ENCODE measurements at regions not wholly inside any gene's neighbourhood (a gene's known extent, or its start where the extent isn't known, plus 50 kb on each side); places are given as distances from the start of the nearest gene placed in this dataset.

DNA sequence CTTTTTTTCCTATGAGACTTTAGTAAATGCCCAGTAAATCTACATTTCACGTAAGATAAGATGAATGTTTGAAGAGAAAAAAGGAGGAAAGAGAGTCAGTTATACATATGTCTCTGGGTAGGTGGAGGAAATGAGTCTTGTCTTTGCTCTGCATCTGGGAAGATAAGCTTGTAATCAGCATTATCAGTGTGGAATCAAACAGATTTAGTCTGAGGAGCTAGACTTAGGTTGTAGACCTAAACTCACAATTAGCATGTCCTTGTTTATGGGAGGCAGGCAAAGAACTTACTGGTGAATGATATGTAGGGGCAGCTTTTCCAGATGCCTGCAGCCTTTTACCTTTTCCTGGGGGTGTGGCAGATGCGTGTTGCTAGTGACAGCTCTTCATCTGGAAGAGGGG, 962.3 kb downstream of the TBC1D22A start:
- Histone ChIP-seq H3K9me3 (ENCODE audit: low read length) (no peaks in the 10 kb centered on the region), H4K20me1 (ENCODE audit: insufficient read depth, low read depth, low read length) (no peaks in the 10 kb centered on the region), H3K9me2 (replicated peaks; ENCODE audit: insufficient read depth, low read length) (no peaks in the 10 kb centered on the region), H3K4me1 (ENCODE audit: low read length) (no peaks in the 10 kb centered on the region), H3K79me2 (ENCODE audit: low read length) (no peaks in the 10 kb centered on the region), H3K4me2 (ENCODE audit: low read depth, low read length, poor library complexity, severe bottlenecking) (no peak overlapping the region), H3K27ac (ENCODE audit: low read length) (no peak overlapping the region), H3K4me3 (ENCODE audit: low read length) (no peak overlapping the region), H3K9ac (ENCODE audit: low read length) (no peak overlapping the region), H3K27me3 (ENCODE audit: low read length) (no peaks in the 10 kb centered on the region), H2AFZ (ENCODE audit: low read length) (no peak overlapping the region), H3K36me3 (ENCODE audit: insufficient read depth, low read length) (no peaks in the 10 kb centered on the region)
- no peak for DNase-seq

DNA sequence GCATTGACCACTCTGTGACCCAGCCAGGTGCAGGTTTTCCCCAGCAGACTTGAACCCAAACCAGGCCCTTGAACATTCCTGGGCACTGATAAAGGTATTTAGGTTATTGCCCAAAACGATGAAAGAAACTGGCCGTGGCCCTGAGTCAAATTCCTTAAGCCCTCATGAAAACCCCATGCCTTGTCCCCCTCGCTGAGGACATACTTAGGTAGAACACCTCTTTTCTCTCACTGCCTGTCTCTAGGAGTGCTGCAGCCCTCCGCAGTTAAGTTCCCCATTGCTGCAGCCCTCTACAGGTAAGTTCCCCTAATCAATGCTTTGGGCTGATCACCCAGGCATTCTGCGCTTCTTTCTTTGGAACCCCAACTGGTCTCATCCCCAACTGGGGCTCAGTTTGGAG, 961.6 kb downstream of the TBC1D22A start:
- Histone ChIP-seq H2AFZ (ENCODE audit: low read length) (no peak overlapping the region), H3K4me1 (ENCODE audit: low read length) (no peaks in the 10 kb centered on the region), H3K9me2 (replicated peaks; ENCODE audit: insufficient read depth, low read length) (no peaks in the 10 kb centered on the region), H3K27me3 (ENCODE audit: low read length) (no peaks in the 10 kb centered on the region), H3K9me3 (ENCODE audit: low read length) (no peaks in the 10 kb centered on the region), H3K4me3 (ENCODE audit: low read length) (no peak overlapping the region), H3K9ac (ENCODE audit: low read length) (no peak overlapping the region), H3K27ac (ENCODE audit: low read length) (no peak overlapping the region), H4K20me1 (ENCODE audit: insufficient read depth, low read depth, low read length) (no peaks in the 10 kb centered on the region), H3K4me2 (ENCODE audit: low read depth, low read length, poor library complexity, severe bottlenecking) (no peak overlapping the region), H3K79me2 (ENCODE audit: low read length) (no peaks in the 10 kb centered on the region), H3K36me3 (ENCODE audit: insufficient read depth, low read length) (no peaks in the 10 kb centered on the region)
- no peak for DNase-seq

DNA sequence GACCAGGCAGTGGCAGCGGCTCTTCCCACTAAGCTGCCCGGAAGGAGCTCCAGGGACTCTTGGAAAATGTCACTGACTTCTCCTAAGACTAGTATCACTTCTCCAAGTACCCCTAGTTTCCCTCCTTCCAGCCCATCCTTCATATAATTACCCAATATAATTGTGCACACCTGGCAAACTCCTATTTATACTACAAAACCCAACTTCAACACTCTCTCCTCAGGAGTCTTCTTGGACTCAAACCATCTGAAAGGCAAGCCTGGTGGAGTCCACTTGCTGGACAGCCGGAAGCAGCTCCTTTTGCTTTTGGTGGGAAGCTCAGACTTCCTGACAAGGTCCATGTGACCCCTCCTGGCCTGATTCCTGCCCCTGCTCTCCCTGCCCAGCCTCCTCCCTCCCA, 955.9 kb downstream of the TBC1D22A start:
- Histone ChIP-seq H3K4me3 (ENCODE audit: low read length) (no peak overlapping the region), H3K4me1 (ENCODE audit: low read length) (no peaks in the 10 kb centered on the region), H3K27me3 (ENCODE audit: low read length) (no peaks in the 10 kb centered on the region), H3K79me2 (ENCODE audit: low read length) (no peaks in the 10 kb centered on the region), H3K9me3 (ENCODE audit: low read length) (no peaks in the 10 kb centered on the region), H3K36me3 (ENCODE audit: insufficient read depth, low read length) (no peaks in the 10 kb centered on the region), H3K9ac (ENCODE audit: low read length) (no peak overlapping the region), H3K9me2 (replicated peaks; ENCODE audit: insufficient read depth, low read length) (no peaks in the 10 kb centered on the region), H4K20me1 (ENCODE audit: insufficient read depth, low read depth, low read length) (no peaks in the 10 kb centered on the region), H2AFZ (ENCODE audit: low read length) (no peak overlapping the region), H3K4me2 (ENCODE audit: low read depth, low read length, poor library complexity, severe bottlenecking) (no peak overlapping the region), H3K27ac (ENCODE audit: low read length) (no peak overlapping the region)
- no peak for DNase-seq

DNA sequence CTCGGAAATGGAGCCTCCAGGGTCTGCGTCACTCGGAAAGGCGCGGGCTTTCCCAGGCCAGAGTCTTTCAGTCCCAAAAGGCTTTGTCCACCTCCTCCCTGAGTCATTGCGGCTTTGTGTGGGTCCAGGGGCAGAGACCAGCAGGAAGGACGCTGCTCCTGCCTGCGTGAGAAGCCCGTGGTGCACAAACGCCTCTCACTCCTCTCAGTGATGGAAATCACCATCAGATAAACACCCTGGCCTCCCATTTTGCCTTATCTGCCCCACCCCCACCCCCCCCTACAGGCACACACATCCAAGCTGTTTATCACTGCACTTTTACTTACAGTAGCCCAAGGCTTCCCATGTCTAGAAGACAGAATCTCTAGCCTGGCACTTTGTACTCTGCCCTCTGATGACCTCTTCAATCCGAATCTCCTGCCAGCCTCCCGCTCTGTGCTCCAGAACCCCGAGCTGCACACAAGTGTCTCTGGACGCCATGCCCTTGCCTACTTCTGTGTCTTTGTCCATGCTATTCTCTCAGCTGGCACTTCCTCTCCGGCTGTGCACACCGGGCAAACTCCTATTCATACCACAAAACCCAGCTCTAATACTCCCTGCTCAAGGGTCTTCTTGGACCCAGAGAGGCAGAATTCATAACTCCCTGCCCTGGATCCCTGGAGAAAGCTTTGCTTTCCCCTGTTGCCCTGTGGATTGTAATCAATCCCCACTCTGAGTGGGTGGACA, 954.6 kb downstream of the TBC1D22A start:
- Histone ChIP-seq H3K4me2 (ENCODE audit: low read depth, low read length, poor library complexity, severe bottlenecking) (no peak overlapping the region), H3K79me2 (ENCODE audit: low read length) (no peaks in the 10 kb centered on the region), H3K9ac (ENCODE audit: low read length) (no peak overlapping the region), H4K20me1 (ENCODE audit: insufficient read depth, low read depth, low read length) (no peaks in the 10 kb centered on the region), H3K27ac (ENCODE audit: low read length) (no peak overlapping the region), H3K36me3 (ENCODE audit: insufficient read depth, low read length) (no peaks in the 10 kb centered on the region), H3K4me1 (ENCODE audit: low read length) (no peaks in the 10 kb centered on the region), H3K27me3 (ENCODE audit: low read length) (no peaks in the 10 kb centered on the region), H3K4me3 (ENCODE audit: low read length) (no peak overlapping the region), H2AFZ (ENCODE audit: low read length) (no peak overlapping the region), H3K9me2 (replicated peaks; ENCODE audit: insufficient read depth, low read length) (no peaks in the 10 kb centered on the region), H3K9me3 (ENCODE audit: low read length) (no peaks in the 10 kb centered on the region)
- no peak for DNase-seq

DNA sequence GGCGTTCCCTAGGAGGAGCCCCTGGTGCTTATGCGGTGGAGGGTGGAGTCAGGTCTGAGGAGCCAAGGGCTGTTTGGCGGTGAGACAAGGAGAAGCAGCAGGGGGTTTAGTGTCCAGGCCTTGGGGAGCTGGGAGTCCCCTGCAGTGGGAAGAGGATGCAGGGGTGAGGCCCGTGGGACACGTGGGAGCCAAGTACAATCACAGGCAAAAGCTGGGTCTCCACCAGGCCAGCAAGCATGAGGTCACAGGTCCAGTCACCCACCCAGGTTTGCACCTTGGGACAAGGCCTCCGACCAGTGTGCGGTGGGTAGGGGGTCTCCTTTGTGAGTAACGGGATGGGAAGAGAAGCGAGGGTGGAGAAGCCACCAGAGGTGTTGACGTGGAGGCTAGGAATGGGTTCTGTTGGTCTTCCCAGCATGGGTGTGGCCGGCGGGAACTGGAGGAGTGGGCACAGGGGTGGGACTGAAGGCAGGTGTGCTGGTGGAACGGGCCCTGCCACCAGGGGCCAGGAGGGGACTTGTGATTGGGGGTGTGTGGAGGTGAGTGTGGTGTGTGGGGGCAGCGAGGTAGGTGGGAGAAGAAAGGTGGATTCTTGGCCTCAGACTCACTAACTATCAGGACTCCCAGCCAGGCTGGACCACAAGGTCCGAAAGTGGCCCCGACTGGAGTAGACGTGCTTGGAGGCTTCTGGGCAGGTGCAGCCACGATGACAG, 953.6 kb downstream of the TBC1D22A start:
- H3K27ac ChIP-seq (ENCODE audit: low read length), result no peak overlapping the region
- H2AFZ ChIP-seq (ENCODE audit: low read length), result no peak overlapping the region
- no peaks in the 10 kb centered on the region for H4K20me1 ChIP-seq (ENCODE audit: insufficient read depth, low read depth, low read length)
- no peaks in the 10 kb centered on the region for H3K4me1 ChIP-seq (ENCODE audit: low read length)
- H3K4me2 ChIP-seq (ENCODE audit: low read depth, low read length, poor library complexity, severe bottlenecking), result no peak overlapping the region
- no peaks in the 10 kb centered on the region for H3K36me3 ChIP-seq (ENCODE audit: insufficient read depth, low read length)
- no peaks in the 10 kb centered on the region for H3K9me2 ChIP-seq (replicated peaks; ENCODE audit: insufficient read depth, low read length)
- no peaks in the 10 kb centered on the region for H3K27me3 ChIP-seq (ENCODE audit: low read length)
- H3K9me3 ChIP-seq (ENCODE audit: low read length), result no peaks in the 10 kb centered on the region
- H3K4me3 ChIP-seq (ENCODE audit: low read length), result no peak overlapping the region
- no peaks in the 10 kb centered on the region for H3K79me2 ChIP-seq (ENCODE audit: low read length)
- DNase-seq, result no peak
- no peak overlapping the region for H3K9ac ChIP-seq (ENCODE audit: low read length)

DNA sequence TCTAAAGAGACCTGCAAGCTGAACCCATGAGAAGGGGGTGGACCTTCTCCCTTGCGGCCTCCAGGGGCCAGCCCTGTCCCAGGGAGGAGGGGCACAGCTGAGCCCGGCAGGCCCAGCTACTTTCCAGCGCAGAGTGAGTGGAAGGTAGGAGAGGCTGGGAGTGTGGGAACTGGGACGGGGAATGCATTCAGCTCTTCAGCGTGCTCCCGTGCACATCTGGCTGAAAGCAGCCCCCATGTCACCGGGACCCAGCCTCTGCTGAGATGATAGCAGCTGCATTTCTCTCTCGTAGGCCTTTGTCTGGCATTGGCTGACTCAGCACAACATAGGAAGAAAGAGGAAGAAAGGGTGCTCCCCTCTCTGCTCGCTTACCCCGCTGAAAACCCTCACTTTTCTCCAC, 951.5 kb downstream of the TBC1D22A start:
- H2AFZ ChIP-seq (ENCODE audit: low read length), result no peak overlapping the region

DNA sequence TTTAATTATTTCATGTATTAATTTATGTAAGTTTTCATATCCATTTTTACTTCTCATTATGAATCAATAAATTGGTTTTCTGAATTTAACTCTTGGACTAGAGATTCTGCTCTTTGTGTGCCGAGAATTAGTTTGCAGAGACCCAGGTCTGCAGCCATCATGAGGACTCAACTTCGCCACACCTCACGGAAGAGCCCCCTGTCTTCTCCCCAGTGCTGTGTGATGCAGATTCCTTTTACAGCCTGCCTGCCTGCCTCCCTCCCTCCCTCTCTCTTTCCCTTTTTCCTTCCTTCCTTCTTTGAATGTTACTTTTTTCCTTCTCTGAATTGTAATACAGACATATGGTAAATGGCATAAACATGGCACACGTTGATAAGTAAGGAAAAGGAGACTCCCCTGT, 947.7 kb downstream of the TBC1D22A start:
- Histone ChIP-seq H3K9me2 (replicated peaks; ENCODE audit: insufficient read depth, low read length) (no peaks in the 10 kb centered on the region), H3K79me2 (ENCODE audit: low read length) (no peaks in the 10 kb centered on the region), H3K9me3 (ENCODE audit: low read length) (no peaks in the 10 kb centered on the region), H3K4me3 (ENCODE audit: low read length) (no peak overlapping the region), H3K27me3 (ENCODE audit: low read length) (no peaks in the 10 kb centered on the region), H2AFZ (ENCODE audit: low read length) (no peak overlapping the region), H3K36me3 (ENCODE audit: insufficient read depth, low read length) (no peaks in the 10 kb centered on the region), H3K4me1 (ENCODE audit: low read length) (no peaks in the 10 kb centered on the region), H3K9ac (ENCODE audit: low read length) (no peak overlapping the region), H4K20me1 (ENCODE audit: insufficient read depth, low read depth, low read length) (no peaks in the 10 kb centered on the region), H3K27ac (ENCODE audit: low read length) (no peak overlapping the region), H3K4me2 (ENCODE audit: low read depth, low read length, poor library complexity, severe bottlenecking) (no peak overlapping the region)
- no peak for DNase-seq

More for the DNA sequence above, 951.5 kb downstream of the TBC1D22A start:
- Histone ChIP-seq H3K27ac (ENCODE audit: low read length) (no peak overlapping the region), H3K9ac (ENCODE audit: low read length) (no peak overlapping the region), H3K27me3 (ENCODE audit: low read length) (no peaks in the 10 kb centered on the region), H3K4me2 (ENCODE audit: low read depth, low read length, poor library complexity, severe bottlenecking) (no peak overlapping the region), H3K9me2 (replicated peaks; ENCODE audit: insufficient read depth, low read length) (no peaks in the 10 kb centered on the region), H3K79me2 (ENCODE audit: low read length) (no peaks in the 10 kb centered on the region), H3K9me3 (ENCODE audit: low read length) (no peaks in the 10 kb centered on the region), H3K36me3 (ENCODE audit: insufficient read depth, low read length) (no peaks in the 10 kb centered on the region), H3K4me3 (ENCODE audit: low read length) (no peak overlapping the region), H3K4me1 (ENCODE audit: low read length) (no peaks in the 10 kb centered on the region), H4K20me1 (ENCODE audit: insufficient read depth, low read depth, low read length) (no peaks in the 10 kb centered on the region)
- no peak for DNase-seq

DNA sequence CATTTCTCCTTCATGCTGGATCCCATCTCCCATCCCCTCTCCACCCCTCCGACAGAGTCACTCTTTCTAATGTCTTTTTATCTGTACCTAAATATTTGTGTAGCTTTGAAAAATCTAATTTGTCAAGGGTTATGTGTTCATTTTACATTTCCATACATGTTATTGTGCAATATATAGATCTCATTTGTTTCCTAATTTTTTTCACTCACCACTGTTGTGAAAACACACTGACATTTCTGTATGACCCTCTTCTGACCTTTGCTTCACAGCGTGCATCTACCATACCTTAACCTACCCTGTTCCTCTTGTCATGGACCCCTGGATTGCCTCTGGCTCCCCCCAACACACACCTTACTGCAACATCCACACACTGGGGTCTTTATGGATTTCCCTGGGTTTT, 942.9 kb downstream of the TBC1D22A start:
- Histone ChIP-seq H3K4me2 (ENCODE audit: low read depth, low read length, poor library complexity, severe bottlenecking) (no peak overlapping the region), H3K36me3 (ENCODE audit: insufficient read depth, low read length) (no peaks in the 10 kb centered on the region), H2AFZ (ENCODE audit: low read length) (no peak overlapping the region), H3K79me2 (ENCODE audit: low read length) (no peaks in the 10 kb centered on the region), H3K9ac (ENCODE audit: low read length) (no peak overlapping the region), H3K27me3 (ENCODE audit: low read length) (no peaks in the 10 kb centered on the region), H3K4me1 (ENCODE audit: low read length) (no peaks in the 10 kb centered on the region), H3K4me3 (ENCODE audit: low read length) (no peak overlapping the region), H3K27ac (ENCODE audit: low read length) (no peak overlapping the region), H3K9me2 (replicated peaks; ENCODE audit: insufficient read depth, low read length) (no peaks in the 10 kb centered on the region), H3K9me3 (ENCODE audit: low read length) (no peaks in the 10 kb centered on the region), H4K20me1 (ENCODE audit: insufficient read depth, low read depth, low read length) (no peaks in the 10 kb centered on the region)
- DNase-seq, result no peak

Measured in Karpas-422 (cell line).